Right lobe of liver (tissue), 4 donors: ENCODE measurements at regions not wholly inside any gene's neighbourhood (a gene's known extent, or its start where the extent isn't known, plus 50 kb on each side); places are given as distances from the start of the nearest gene placed in this dataset.

Source experiments
- POLR2A ChIP-seq: fragments of 450-650 bp; IDR thresholded peaks from one replicate; pipeline ENCODE4 v1.6.1; 2017; ENCODE audit warnings: antibody characterized with exemption, mild to moderate bottlenecking
- TF ChIP-seq, protein P1 (sequence below), 4 donors: fragments of 200-600 bp in 3 of 4; fragments of 450-650 bp in 1 of 4; IDR thresholded peaks; one replicate each; pipeline versions ENCODE4 v1.5.1 to v1.8.0; 2016 to 2022; ENCODE audit warnings: antibody characterized with exemption in 4 of 4, mild to moderate bottlenecking in 2 of 4
- donor health status: DM: no; HTN: no; CAD: no.
- donor health status: DM: no; HTN: no; CAD: no.
- donor health status: DM: no; HTN: yes; CAD: no.

GRCh38 chrY:15805985-15806384 lies 1281.7 kb downstream of the NLGN4Y start:
- TF ChIP-seq, protein P1, sequence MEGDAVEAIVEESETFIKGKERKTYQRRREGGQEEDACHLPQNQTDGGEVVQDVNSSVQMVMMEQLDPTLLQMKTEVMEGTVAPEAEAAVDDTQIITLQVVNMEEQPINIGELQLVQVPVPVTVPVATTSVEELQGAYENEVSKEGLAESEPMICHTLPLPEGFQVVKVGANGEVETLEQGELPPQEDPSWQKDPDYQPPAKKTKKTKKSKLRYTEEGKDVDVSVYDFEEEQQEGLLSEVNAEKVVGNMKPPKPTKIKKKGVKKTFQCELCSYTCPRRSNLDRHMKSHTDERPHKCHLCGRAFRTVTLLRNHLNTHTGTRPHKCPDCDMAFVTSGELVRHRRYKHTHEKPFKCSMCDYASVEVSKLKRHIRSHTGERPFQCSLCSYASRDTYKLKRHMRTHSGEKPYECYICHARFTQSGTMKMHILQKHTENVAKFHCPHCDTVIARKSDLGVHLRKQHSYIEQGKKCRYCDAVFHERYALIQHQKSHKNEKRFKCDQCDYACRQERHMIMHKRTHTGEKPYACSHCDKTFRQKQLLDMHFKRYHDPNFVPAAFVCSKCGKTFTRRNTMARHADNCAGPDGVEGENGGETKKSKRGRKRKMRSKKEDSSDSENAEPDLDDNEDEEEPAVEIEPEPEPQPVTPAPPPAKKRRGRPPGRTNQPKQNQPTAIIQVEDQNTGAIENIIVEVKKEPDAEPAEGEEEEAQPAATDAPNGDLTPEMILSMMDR (IDR thresholded peaks at IDR 0.05) = no peak
- TF ChIP-seq POLR2A = no peak
